ENCODE measurements at regions not wholly inside any gene's neighbourhood (a gene's known extent, or its start where the extent isn't known, plus 50 kb on each side); places are given as distances from the start of the nearest gene placed in this dataset.

DNA sequence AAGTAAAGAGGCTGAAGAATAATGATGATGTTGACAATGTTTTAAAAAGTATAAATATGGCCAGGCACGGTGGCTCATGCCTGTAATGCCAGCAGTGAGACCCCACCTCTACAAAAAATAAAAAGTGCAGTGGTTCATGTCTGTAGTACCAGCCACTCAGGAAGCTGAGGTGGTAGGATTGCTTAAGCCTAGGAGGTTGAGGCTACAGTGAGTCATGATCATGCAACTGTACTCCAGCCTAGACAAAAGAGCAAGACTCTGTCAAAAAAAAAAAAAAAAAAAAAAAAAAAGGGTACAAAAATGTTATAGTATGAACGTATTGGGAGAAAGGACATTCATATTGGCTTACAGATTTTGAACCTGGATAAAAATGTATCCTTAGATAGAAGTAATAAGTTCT, 543.1 kb upstream of the IRAK1BP1 start:
- Histone ChIP-seq H3K79me2 (ENCODE audit: control insufficient read depth, insufficient read depth, low read length) (no peaks in the 10 kb centered on the region), H3K79me1 (ENCODE audit: low read length) (no peaks in the 10 kb centered on the region), H3K18ac (ENCODE audit: low read length) (no peak overlapping the region), H3K27me3 (ENCODE audit: insufficient read depth, low read length, poor library complexity) (no peaks in the 10 kb centered on the region), H3K23ac (ENCODE audit: low read length) (no peak overlapping the region), H2BK5ac (ENCODE audit: low read length) (no peak overlapping the region), H3K4me3 (ENCODE audit: low read length) (no peak overlapping the region), H3K36me3 (ENCODE audit: control insufficient read depth, insufficient read depth, low read length) (no peaks in the 10 kb centered on the region), H3K4me1 (ENCODE audit: control insufficient read depth, low read depth, low read length) (no peaks in the 10 kb centered on the region), H2BK15ac (replicated peaks; ENCODE audit: low read depth) (no peak overlapping the region), H3K27ac (ENCODE audit: low read depth, low read length) (no peak overlapping the region), H3K56ac (ENCODE audit: low read length) (no peak overlapping the region), H3K9ac (ENCODE audit: low read length) (no peak overlapping the region), H3K4me2 (ENCODE audit: low read length) (no peak overlapping the region), H2BK120ac (ENCODE audit: low read depth, low read length) (no peak overlapping the region), H4K8ac (ENCODE audit: low read depth, low read length) (no peak overlapping the region), H2AK5ac (ENCODE audit: low read length) (no peak overlapping the region), H4K5ac (ENCODE audit: low read length) (no peak overlapping the region), H3K4ac (ENCODE audit: low read depth, low read length) (no peak overlapping the region)
- DNase-seq, result no peak
- no CpG with 5 or more reads among the region's 2 CpGs for WGBS (ENCODE audit: extremely low coverage, insufficient coverage, low lambda C conversion rate)

GRCh38 chr6:78340755-78341154, 526.6 kb upstream of the IRAK1BP1 start:
- no peaks in the 10 kb centered on the region for H3K79me1 ChIP-seq (ENCODE audit: low read length)
- no peak overlapping the region for H2BK15ac ChIP-seq (replicated peaks; ENCODE audit: low read depth)
- no peak overlapping the region for H3K27ac ChIP-seq (ENCODE audit: low read depth, low read length)
- no peak overlapping the region for H4K5ac ChIP-seq (ENCODE audit: low read length)
- H2BK5ac ChIP-seq (ENCODE audit: low read length), result no peak overlapping the region
- H3K4me3 ChIP-seq (ENCODE audit: low read length), result no peak overlapping the region
- H2BK120ac ChIP-seq (ENCODE audit: low read depth, low read length), result no peak overlapping the region
- H3K79me2 ChIP-seq (ENCODE audit: control insufficient read depth, insufficient read depth, low read length), result no peaks in the 10 kb centered on the region
- no peak overlapping the region for H3K4me2 ChIP-seq (ENCODE audit: low read length)
- no peak overlapping the region for H4K8ac ChIP-seq (ENCODE audit: low read depth, low read length)
- H3K18ac ChIP-seq (ENCODE audit: low read length), result no peak overlapping the region
- H3K27me3 ChIP-seq (ENCODE audit: insufficient read depth, low read length, poor library complexity), result no peaks in the 10 kb centered on the region
- H3K23ac ChIP-seq (ENCODE audit: low read length), result no peak overlapping the region
- no peaks in the 10 kb centered on the region for H3K4me1 ChIP-seq (ENCODE audit: control insufficient read depth, low read depth, low read length)
- H3K9ac ChIP-seq (ENCODE audit: low read length), result no peak overlapping the region
- no peak for DNase-seq
- H2AK5ac ChIP-seq (ENCODE audit: low read length), result no peak overlapping the region
- no peak overlapping the region for H3K4ac ChIP-seq (ENCODE audit: low read depth, low read length)
- no peak overlapping the region for H3K56ac ChIP-seq (ENCODE audit: low read length)
- H3K36me3 ChIP-seq (ENCODE audit: control insufficient read depth, insufficient read depth, low read length), result no peaks in the 10 kb centered on the region

- Histone ChIP-seq H3K4ac (ENCODE audit: low read depth, low read length) (no peak overlapping the region), H2AK5ac (ENCODE audit: low read length) (no peak overlapping the region), H3K27me3 (ENCODE audit: insufficient read depth, low read length, poor library complexity) (no peaks in the 10 kb centered on the region), H3K36me3 (ENCODE audit: control insufficient read depth, insufficient read depth, low read length) (no peaks in the 10 kb centered on the region), H3K79me1 (ENCODE audit: low read length) (no peaks in the 10 kb centered on the region), H3K23ac (ENCODE audit: low read length) (no peak overlapping the region), H2BK5ac (ENCODE audit: low read length) (no peak overlapping the region), H3K56ac (ENCODE audit: low read length) (no peak overlapping the region), H2BK120ac (ENCODE audit: low read depth, low read length) (no peak overlapping the region), H3K4me2 (ENCODE audit: low read length) (no peak overlapping the region), H3K4me1 (ENCODE audit: control insufficient read depth, low read depth, low read length) (no peaks in the 10 kb centered on the region), H4K8ac (ENCODE audit: low read depth, low read length) (no peak overlapping the region), H3K18ac (ENCODE audit: low read length) (no peak overlapping the region), H4K5ac (ENCODE audit: low read length) (no peak overlapping the region), H3K79me2 (ENCODE audit: control insufficient read depth, insufficient read depth, low read length) (no peaks in the 10 kb centered on the region), H3K9ac (ENCODE audit: low read length) (no peak overlapping the region), H3K27ac (ENCODE audit: low read depth, low read length) (no peak overlapping the region), H3K4me3 (ENCODE audit: low read length) (no peak overlapping the region), H2BK15ac (replicated peaks; ENCODE audit: low read depth) (no peak overlapping the region)
- DNase-seq, result no peak
- WGBS (ENCODE audit: extremely low coverage, insufficient coverage, low lambda C conversion rate), result no CpG with 5 or more reads among the region's 2 CpGs
Observed at GRCh38 chr6:78345882-78346281, 521.5 kb upstream of the IRAK1BP1 start.

- H3K36me3 ChIP-seq (ENCODE audit: control insufficient read depth, insufficient read depth, low read length), result no peaks in the 10 kb centered on the region
- H3K4ac ChIP-seq (ENCODE audit: low read depth, low read length), result no peak overlapping the region
- no peak overlapping the region for H3K9ac ChIP-seq (ENCODE audit: low read length)
- no peak overlapping the region for H2BK15ac ChIP-seq (replicated peaks; ENCODE audit: low read depth)
- no peaks in the 10 kb centered on the region for H3K79me2 ChIP-seq (ENCODE audit: control insufficient read depth, insufficient read depth, low read length)
- no peak overlapping the region for H2AK5ac ChIP-seq (ENCODE audit: low read length)
- no peak overlapping the region for H3K4me2 ChIP-seq (ENCODE audit: low read length)
- H2BK5ac ChIP-seq (ENCODE audit: low read length), result no peak overlapping the region
- H2BK120ac ChIP-seq (ENCODE audit: low read depth, low read length), result no peak overlapping the region
- no peak for DNase-seq
- H3K23ac ChIP-seq (ENCODE audit: low read length), result no peak overlapping the region
- H3K27me3 ChIP-seq (ENCODE audit: insufficient read depth, low read length, poor library complexity), result no peaks in the 10 kb centered on the region
- no peak overlapping the region for H4K8ac ChIP-seq (ENCODE audit: low read depth, low read length)
- no peaks in the 10 kb centered on the region for H3K79me1 ChIP-seq (ENCODE audit: low read length)
- no peaks in the 10 kb centered on the region for H3K4me1 ChIP-seq (ENCODE audit: control insufficient read depth, low read depth, low read length)
- H3K18ac ChIP-seq (ENCODE audit: low read length), result no peak overlapping the region
- no peak overlapping the region for H4K5ac ChIP-seq (ENCODE audit: low read length)
- no peak overlapping the region for H3K4me3 ChIP-seq (ENCODE audit: low read length)
- no peak overlapping the region for H3K27ac ChIP-seq (ENCODE audit: low read depth, low read length)
- H3K56ac ChIP-seq (ENCODE audit: low read length), result no peak overlapping the region
- WGBS (ENCODE audit: extremely low coverage, insufficient coverage, low lambda C conversion rate), result no CpG with 5 or more reads among the region's 3 CpGs
Observed at GRCh38 chr6:78347191-78347916, 520.0 kb upstream of the IRAK1BP1 start.

- Histone ChIP-seq H3K4me3 (ENCODE audit: low read length) (no peak overlapping the region), H3K79me2 (ENCODE audit: control insufficient read depth, insufficient read depth, low read length) (no peaks in the 10 kb centered on the region), H3K9ac (ENCODE audit: low read length) (no peak overlapping the region), H4K8ac (ENCODE audit: low read depth, low read length) (no peak overlapping the region), H3K27me3 (ENCODE audit: insufficient read depth, low read length, poor library complexity) (no peaks in the 10 kb centered on the region), H3K56ac (ENCODE audit: low read length) (no peak overlapping the region), H3K79me1 (ENCODE audit: low read length) (no peaks in the 10 kb centered on the region), H3K36me3 (ENCODE audit: control insufficient read depth, insufficient read depth, low read length) (no peaks in the 10 kb centered on the region), H4K5ac (ENCODE audit: low read length) (no peak overlapping the region), H3K4me1 (ENCODE audit: control insufficient read depth, low read depth, low read length) (no peaks in the 10 kb centered on the region), H3K4ac (ENCODE audit: low read depth, low read length) (no peak overlapping the region), H2BK15ac (replicated peaks; ENCODE audit: low read depth) (no peak overlapping the region), H2BK120ac (ENCODE audit: low read depth, low read length) (no peak overlapping the region), H3K27ac (ENCODE audit: low read depth, low read length) (no peak overlapping the region), H2AK5ac (ENCODE audit: low read length) (no peak overlapping the region), H3K23ac (ENCODE audit: low read length) (no peak overlapping the region), H3K4me2 (ENCODE audit: low read length) (no peak overlapping the region), H2BK5ac (ENCODE audit: low read length) (no peak overlapping the region), H3K18ac (ENCODE audit: low read length) (no peak overlapping the region)
- WGBS (ENCODE audit: extremely low coverage, insufficient coverage, low lambda C conversion rate), result no CpG with 5 or more reads among the region's 1 CpG
- no peak for DNase-seq
Observed at GRCh38 chr6:78353040-78353439, 514.3 kb upstream of the IRAK1BP1 start.

GRCh38 chr6:78363688-78364087, 503.7 kb upstream of the IRAK1BP1 start:
- H2BK120ac ChIP-seq (ENCODE audit: low read depth, low read length), result no peak overlapping the region
- peak overlapping the region; percentile 25 for H3K56ac ChIP-seq (ENCODE audit: low read length)
- no peaks in the 10 kb centered on the region for H3K79me1 ChIP-seq (ENCODE audit: low read length)

More at GRCh38 chr6:78363688-78364087, 503.7 kb upstream of the IRAK1BP1 start:
- H3K4me2 ChIP-seq (ENCODE audit: low read length), result no peak overlapping the region
- no peaks in the 10 kb centered on the region for H3K4me1 ChIP-seq (ENCODE audit: control insufficient read depth, low read depth, low read length)
- H2BK15ac ChIP-seq (replicated peaks; ENCODE audit: low read depth), result no peak overlapping the region
- H3K27ac ChIP-seq (ENCODE audit: low read depth, low read length), result no peak overlapping the region
- H3K27me3 ChIP-seq (ENCODE audit: insufficient read depth, low read length, poor library complexity), result no peaks in the 10 kb centered on the region
- H3K9ac ChIP-seq (ENCODE audit: low read length), result no peak overlapping the region
- no peak overlapping the region for H4K5ac ChIP-seq (ENCODE audit: low read length)
- H3K18ac ChIP-seq (ENCODE audit: low read length), result no peak overlapping the region
- peak; percentile 13 for DNase-seq
- no peaks in the 10 kb centered on the region for H3K36me3 ChIP-seq (ENCODE audit: control insufficient read depth, insufficient read depth, low read length)
- no peak overlapping the region for H3K4ac ChIP-seq (ENCODE audit: low read depth, low read length)
- no peak overlapping the region for H3K23ac ChIP-seq (ENCODE audit: low read length)
- no peaks in the 10 kb centered on the region for H3K79me2 ChIP-seq (ENCODE audit: control insufficient read depth, insufficient read depth, low read length)
- no peak overlapping the region for H4K8ac ChIP-seq (ENCODE audit: low read depth, low read length)
- H2BK5ac ChIP-seq (ENCODE audit: low read length), result no peak overlapping the region
- no peak overlapping the region for H2AK5ac ChIP-seq (ENCODE audit: low read length)
- no peak overlapping the region for H3K4me3 ChIP-seq (ENCODE audit: low read length)
